ENCODE measurements at regions not wholly inside any gene's neighbourhood (a gene's known extent, or its start where the extent isn't known, plus 50 kb on each side); places are given as distances from the start of the nearest gene placed in this dataset.

DNA sequence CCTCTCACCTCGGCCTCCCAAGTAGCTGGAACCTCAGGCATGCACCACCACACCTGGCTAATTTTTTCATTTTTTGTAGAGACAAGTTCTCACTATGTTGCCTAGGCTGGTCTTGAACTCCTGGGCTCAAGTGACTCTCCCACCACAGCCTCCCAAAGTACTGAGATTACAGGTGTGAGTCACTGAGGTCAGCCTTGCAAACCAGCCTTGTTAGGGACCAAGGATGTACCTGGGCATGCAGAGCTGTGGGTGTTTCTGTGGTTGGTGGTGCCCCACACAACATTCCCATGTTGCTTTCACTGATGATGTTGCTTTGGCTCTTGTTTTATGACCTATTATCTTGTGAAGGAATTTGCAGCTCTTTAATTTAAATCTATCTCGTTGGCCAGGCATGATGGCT, 54.8 kb downstream of the OTUD1 start:
- Histone ChIP-seq H3K4me2 (ENCODE audit: low read length, poor library complexity, severe bottlenecking) (no peak overlapping the region), H2AFZ (ENCODE audit: low read depth, low read length) (no peak overlapping the region), H3K4me3 (ENCODE audit: insufficient read depth in 1 of 2, low read depth in 1 of 2, low read length in 2 of 2) (no peak overlapping the region), H3K4ac (ENCODE audit: low read depth in 1 of 2, low read length in 2 of 2) (no peak overlapping the region), H2BK12ac (ENCODE audit: low read length in 2 of 2) (no peak overlapping the region), H3K4me1 (ENCODE audit: control insufficient read depth, insufficient read depth, low read depth, low read length) (no peaks in the 10 kb centered on the region), H3K9me3 (ENCODE audit: control insufficient read depth, low read length) (no peaks in the 10 kb centered on the region), H3K18ac (ENCODE audit: low read depth in 1 of 2, low read length in 2 of 2) (no peak overlapping the region), H2BK15ac (ENCODE audit: low read depth, poor library complexity, severe bottlenecking) (no peak overlapping the region), H4K8ac (ENCODE audit: low read length) (no peak overlapping the region), H3K9ac (ENCODE audit: low read length) (no peak overlapping the region), H3K79me1 (replicated peaks; ENCODE audit: low read length, poor library complexity, severe bottlenecking) (no peaks in the 10 kb centered on the region), H3K27ac (ENCODE audit: low read length, poor library complexity, severe bottlenecking) (no peak overlapping the region), H2BK120ac (ENCODE audit: low read depth, low read length) (no peak overlapping the region), H3K23ac (ENCODE audit: low read length in 2 of 2) (no peak overlapping the region), H2AK5ac (ENCODE audit: low read length, severe bottlenecking) (no peak overlapping the region), H3K14ac (ENCODE audit: low read length in 2 of 2) (no peak overlapping the region), H4K91ac (ENCODE audit: low read length) (no peak overlapping the region), H3K27me3 (ENCODE audit: control insufficient read depth in 1 of 2, insufficient read depth in 1 of 2, low read length in 2 of 2) (peaks cover 0 to 20% of the 10 kb centered on the region in 2 experiments), H3K36me3 (ENCODE audit: control insufficient read depth in 1 of 2, insufficient read depth in 2 of 2, low read depth in 1 of 2, low read length in 2 of 2) (no peaks in the 10 kb centered on the region), H2BK5ac (ENCODE audit: low read depth, low read length, poor library complexity, severe bottlenecking) (no peak overlapping the region)
- 35% methylated on average over 2 of the region's 2 CpGs for WGBS
- DNase-seq, result no peak

DNA sequence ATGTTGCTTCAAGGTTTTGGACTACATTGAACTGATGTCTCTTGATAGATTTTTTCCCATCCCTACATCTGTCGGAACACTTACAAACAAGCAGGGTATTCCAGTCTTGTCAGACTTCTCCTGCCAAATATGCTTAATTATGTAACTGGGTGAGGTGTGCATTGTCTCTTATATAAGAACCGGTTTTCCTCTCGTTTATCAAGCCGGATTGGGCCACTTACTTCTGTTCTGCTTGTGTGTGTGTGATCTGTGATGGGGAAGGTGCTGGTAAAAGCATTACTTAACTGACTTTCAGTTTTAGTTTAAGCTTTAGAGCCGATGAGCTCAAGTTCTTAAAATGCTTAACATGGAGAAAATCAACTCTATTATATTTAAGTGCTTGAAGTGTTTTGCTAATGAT, 57.9 kb downstream of the OTUD1 start:
- H2BK5ac ChIP-seq (ENCODE audit: low read depth, low read length, poor library complexity, severe bottlenecking), result no peak overlapping the region
- no peak overlapping the region for H3K9ac ChIP-seq (ENCODE audit: low read length)
- H3K4me1 ChIP-seq (ENCODE audit: control insufficient read depth, insufficient read depth, low read depth, low read length), result no peaks in the 10 kb centered on the region
- peaks cover 0 to 15% of the 10 kb centered on the region in 2 experiments for H3K27me3 ChIP-seq (ENCODE audit: control insufficient read depth in 1 of 2, insufficient read depth in 1 of 2, low read length in 2 of 2)
- H3K4me3 ChIP-seq (ENCODE audit: insufficient read depth in 1 of 2, low read depth in 1 of 2, low read length in 2 of 2), result no peak overlapping the region
- H3K9me3 ChIP-seq (ENCODE audit: control insufficient read depth, low read length), result no peaks in the 10 kb centered on the region
- H4K8ac ChIP-seq (ENCODE audit: low read length), result no peak overlapping the region
- H2BK12ac ChIP-seq (ENCODE audit: low read length in 2 of 2), result no peak overlapping the region
- no peak overlapping the region for H2BK120ac ChIP-seq (ENCODE audit: low read depth, low read length)
- no peak overlapping the region for H2AFZ ChIP-seq (ENCODE audit: low read depth, low read length)
- 82% methylated on average over 3 of the region's 5 CpGs for WGBS
- no peak overlapping the region for H3K27ac ChIP-seq (ENCODE audit: low read length, poor library complexity, severe bottlenecking)
- no peak overlapping the region for H3K18ac ChIP-seq (ENCODE audit: low read depth in 1 of 2, low read length in 2 of 2)
- H3K79me1 ChIP-seq (replicated peaks; ENCODE audit: low read length, poor library complexity, severe bottlenecking), result no peaks in the 10 kb centered on the region
- H3K4me2 ChIP-seq (ENCODE audit: low read length, poor library complexity, severe bottlenecking), result no peak overlapping the region
- no peak overlapping the region for H3K4ac ChIP-seq (ENCODE audit: low read depth in 1 of 2, low read length in 2 of 2)
- H3K23ac ChIP-seq (ENCODE audit: low read length in 2 of 2), result no peak overlapping the region
- DNase-seq, result no peak
- H3K14ac ChIP-seq (ENCODE audit: low read length in 2 of 2), result no peak overlapping the region
- H4K91ac ChIP-seq (ENCODE audit: low read length), result no peak overlapping the region
- H3K36me3 ChIP-seq (ENCODE audit: control insufficient read depth in 1 of 2, insufficient read depth in 2 of 2, low read depth in 1 of 2, low read length in 2 of 2), result no peaks in the 10 kb centered on the region
- H2BK15ac ChIP-seq (ENCODE audit: low read depth, poor library complexity, severe bottlenecking), result no peak overlapping the region
- no peak overlapping the region for H2AK5ac ChIP-seq (ENCODE audit: low read length, severe bottlenecking)

DNA sequence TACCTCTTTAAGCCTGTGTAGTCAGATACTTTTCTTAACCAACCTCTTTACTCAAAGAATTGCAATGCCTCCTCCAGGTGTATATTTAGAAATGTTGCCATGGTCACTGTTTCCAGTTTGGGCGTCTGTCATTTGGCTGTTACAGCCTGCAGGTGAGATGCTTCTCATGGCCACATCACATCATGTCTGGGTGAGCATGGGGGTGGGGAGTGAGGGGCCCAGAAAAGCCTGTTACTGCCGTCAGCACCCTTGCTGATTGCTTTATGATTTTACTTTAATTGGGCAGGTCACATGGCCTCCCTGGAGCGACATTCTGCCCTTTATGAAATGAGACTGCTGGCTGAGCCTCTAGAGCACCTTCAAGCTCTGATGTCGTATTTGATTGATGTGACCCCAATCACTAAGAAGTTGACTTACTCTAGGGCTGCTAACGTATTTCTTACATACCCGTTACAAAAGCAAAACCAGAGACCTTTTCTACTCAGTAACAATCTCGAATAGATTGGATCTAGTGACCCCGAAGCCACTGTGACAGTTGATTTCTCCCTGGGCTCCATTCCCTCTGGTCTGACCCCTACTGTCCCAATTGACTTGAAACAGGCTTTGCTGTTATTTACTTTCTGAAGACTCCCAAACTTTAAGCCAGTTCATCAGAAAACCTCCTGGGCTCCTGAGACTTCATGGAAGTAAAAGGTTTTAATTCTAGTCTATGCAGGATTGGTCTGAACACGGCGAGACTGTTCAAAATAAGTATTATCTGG, 60.7 kb downstream of the OTUD1 start:
- Histone ChIP-seq H3K79me1 (replicated peaks; ENCODE audit: low read length, poor library complexity, severe bottlenecking) (no peaks in the 10 kb centered on the region), H3K4me3 (ENCODE audit: insufficient read depth in 1 of 2, low read depth in 1 of 2, low read length in 2 of 2) (no peak overlapping the region), H2AFZ (ENCODE audit: low read depth, low read length) (no peak overlapping the region), H3K27ac (ENCODE audit: low read length, poor library complexity, severe bottlenecking) (no peak overlapping the region), H2BK5ac (ENCODE audit: low read depth, low read length, poor library complexity, severe bottlenecking) (no peak overlapping the region), H3K36me3 (ENCODE audit: control insufficient read depth in 1 of 2, insufficient read depth in 2 of 2, low read depth in 1 of 2, low read length in 2 of 2) (no peaks in the 10 kb centered on the region), H3K23ac (ENCODE audit: low read length in 2 of 2) (no peak overlapping the region), H4K8ac (ENCODE audit: low read length) (no peak overlapping the region), H3K14ac (ENCODE audit: low read length in 2 of 2) (no peak overlapping the region), H3K18ac (ENCODE audit: low read depth in 1 of 2, low read length in 2 of 2) (no peak overlapping the region), H3K9me3 (ENCODE audit: control insufficient read depth, low read length) (no peaks in the 10 kb centered on the region), H3K4me2 (ENCODE audit: low read length, poor library complexity, severe bottlenecking) (no peak overlapping the region), H3K9ac (ENCODE audit: low read length) (peak overlapping the region; percentile 42), H2AK5ac (ENCODE audit: low read length, severe bottlenecking) (no peak overlapping the region), H3K4ac (ENCODE audit: low read depth in 1 of 2, low read length in 2 of 2) (no peak overlapping the region), H3K4me1 (ENCODE audit: control insufficient read depth, insufficient read depth, low read depth, low read length) (no peaks in the 10 kb centered on the region), H2BK120ac (ENCODE audit: low read depth, low read length) (no peak overlapping the region), H2BK12ac (ENCODE audit: low read length in 2 of 2) (no peak overlapping the region), H2BK15ac (ENCODE audit: low read depth, poor library complexity, severe bottlenecking) (no peak overlapping the region), H3K27me3 (ENCODE audit: control insufficient read depth in 1 of 2, insufficient read depth in 1 of 2, low read length in 2 of 2) (peaks cover 0 to 5% of the 10 kb centered on the region in 2 experiments), H4K91ac (ENCODE audit: low read length) (no peak overlapping the region)
- 70% methylated on average over 10 of the region's 10 CpGs for WGBS
- no peak for DNase-seq

DNA sequence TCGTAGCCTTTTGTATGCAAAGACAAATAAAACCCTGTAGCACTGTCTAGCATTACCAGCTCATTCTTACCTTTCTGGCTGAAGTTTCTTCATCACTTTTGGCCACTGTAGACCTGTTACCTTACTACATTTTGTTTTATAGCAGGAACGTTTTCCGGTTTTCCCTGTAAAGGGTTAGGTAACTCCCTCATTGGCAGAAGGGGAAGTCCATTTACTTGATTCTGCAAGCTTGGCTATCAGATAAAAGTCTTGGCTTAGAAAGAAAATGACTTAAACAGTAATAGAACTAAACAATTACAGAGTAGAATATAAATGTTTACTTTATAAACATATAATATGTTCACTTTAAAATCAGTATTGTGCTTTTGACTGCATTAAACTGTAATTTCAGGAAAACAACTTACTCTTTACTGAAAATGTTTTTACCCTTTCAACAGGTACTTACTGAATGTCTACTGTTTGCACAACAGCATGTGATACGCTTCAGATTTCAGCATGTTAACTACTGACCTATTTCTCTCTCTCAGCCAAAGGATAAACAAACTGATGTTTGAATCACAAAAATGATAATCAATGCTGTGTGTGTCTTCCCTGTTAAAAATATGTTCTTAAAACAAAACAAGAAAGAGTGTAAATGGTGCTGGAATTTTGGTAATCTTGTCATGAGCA, 67.1 kb downstream of the OTUD1 start:
- H2BK5ac ChIP-seq (ENCODE audit: low read depth, low read length, poor library complexity, severe bottlenecking), result no peak overlapping the region
- H3K4me3 ChIP-seq (ENCODE audit: insufficient read depth in 1 of 2, low read depth in 1 of 2, low read length in 2 of 2), result no peak overlapping the region
- no peak overlapping the region for H3K9ac ChIP-seq (ENCODE audit: low read length)
- H3K9me3 ChIP-seq (ENCODE audit: control insufficient read depth, low read length), result no peaks in the 10 kb centered on the region
- H3K4ac ChIP-seq (ENCODE audit: low read depth in 1 of 2, low read length in 2 of 2), result no peak overlapping the region
- H3K14ac ChIP-seq (ENCODE audit: low read length in 2 of 2), result no peak overlapping the region
- no peak overlapping the region for H4K91ac ChIP-seq (ENCODE audit: low read length)
- H2AK5ac ChIP-seq (ENCODE audit: low read length, severe bottlenecking), result no peak overlapping the region
- H3K4me1 ChIP-seq (ENCODE audit: control insufficient read depth, insufficient read depth, low read depth, low read length), result no peaks in the 10 kb centered on the region
- no peak overlapping the region for H3K4me2 ChIP-seq (ENCODE audit: low read length, poor library complexity, severe bottlenecking)
- 77% methylated on average over 3 of the region's 4 CpGs for WGBS
- no peak overlapping the region for H3K23ac ChIP-seq (ENCODE audit: low read length in 2 of 2)
- H2BK15ac ChIP-seq (ENCODE audit: low read depth, poor library complexity, severe bottlenecking), result no peak overlapping the region
- H2AFZ ChIP-seq (ENCODE audit: low read depth, low read length), result no peak overlapping the region
- no peak for DNase-seq
- no peaks in the 10 kb centered on the region for H3K36me3 ChIP-seq (ENCODE audit: control insufficient read depth in 1 of 2, insufficient read depth in 2 of 2, low read depth in 1 of 2, low read length in 2 of 2)
- no peak overlapping the region for H4K8ac ChIP-seq (ENCODE audit: low read length)
- H3K79me1 ChIP-seq (replicated peaks; ENCODE audit: low read length, poor library complexity, severe bottlenecking), result no peaks in the 10 kb centered on the region
- H2BK120ac ChIP-seq (ENCODE audit: low read depth, low read length), result no peak overlapping the region
- no peak overlapping the region for H3K18ac ChIP-seq (ENCODE audit: low read depth in 1 of 2, low read length in 2 of 2)
- H3K27me3 ChIP-seq (ENCODE audit: control insufficient read depth in 1 of 2, insufficient read depth in 1 of 2, low read length in 2 of 2), result no peaks in the 10 kb centered on the region
- no peak overlapping the region for H2BK12ac ChIP-seq (ENCODE audit: low read length in 2 of 2)
- no peak overlapping the region for H3K27ac ChIP-seq (ENCODE audit: low read length, poor library complexity, severe bottlenecking)
